Loucy (cell line): ENCODE measurements at regions not wholly inside any gene's neighbourhood (a gene's known extent, or its start where the extent isn't known, plus 50 kb on each side); places are given as distances from the start of the nearest gene placed in this dataset.

ENCODE experiments used
- H2AFZ ChIP-seq: fragments of 200-600 bp; sonication (generic); 2 replicates; pipeline ENCODE4 v1.6.0; 2016; ENCODE audit warnings: antibody characterized with exemption, mild to moderate bottlenecking, low read length, moderate library complexity
- H3F3A ChIP-seq: fragments of 200-600 bp; 2 replicates; pipeline ENCODE4 v1.6.0; 2016; ENCODE audit warnings: antibody characterized with exemption, low read depth, mild to moderate bottlenecking
- H3K27me3 ChIP-seq: fragments of 200-600 bp; sonication (generic); 2 replicates; pipeline ENCODE4 v1.6.1; 2014; ENCODE audit warnings: low read length, mild to moderate bottlenecking; ENCODE audit not compliant: insufficient read depth, poor library complexity, severe bottlenecking
- H3K36me3 ChIP-seq: fragments of 200-600 bp; sonication (generic); 2 replicates; pipeline ENCODE4 v1.6.1; 2016; ENCODE audit warnings: low read length; ENCODE audit not compliant: insufficient read depth
- H3K4me1 ChIP-seq: fragments of 200-600 bp; sonication (generic); 2 replicates; pipeline ENCODE4 v1.5.1; 2014; ENCODE audit warnings: low read length, mild to moderate bottlenecking; ENCODE audit not compliant: insufficient read depth, poor library complexity, severe bottlenecking
- H3K4me2 ChIP-seq: fragments of 200-600 bp; sonication (generic); 2 replicates; pipeline ENCODE4 v1.6.0; 2014; ENCODE audit warnings: antibody characterized with exemption, low read length, low read depth, mild to moderate bottlenecking; ENCODE audit not compliant: poor library complexity, severe bottlenecking
- H3K4me3 ChIP-seq: fragments of 200-600 bp; sonication (generic); 2 replicates; pipeline ENCODE4 v1.5.1; 2014; ENCODE audit warnings: low read length, mild to moderate bottlenecking, mixed read lengths; ENCODE audit not compliant: poor library complexity, severe bottlenecking
- H3K79me2 ChIP-seq: fragments of 200-600 bp; sonication (generic); 2 replicates; pipeline ENCODE4 v1.6.1; 2014; ENCODE audit warnings: low read length; ENCODE audit not compliant: insufficient read depth
- H3K9ac ChIP-seq: fragments of 200-600 bp; sonication (generic); 2 replicates; pipeline ENCODE4 v1.6.0; 2014; ENCODE audit warnings: mild to moderate bottlenecking, low read depth, low read length, moderate library complexity; ENCODE audit not compliant: poor library complexity, severe bottlenecking
- H3K9me2 ChIP-seq: fragments of 200-600 bp; sonication (generic); replicated peaks from 2 replicates; pipeline ENCODE4 v1.6.1; 2016; ENCODE audit warnings: low read depth, low read length, mixed read lengths
- H3K9me3 ChIP-seq: fragments of 200-600 bp; sonication (generic); 2 replicates; pipeline ENCODE4 v1.6.1; 2014; ENCODE audit warnings: mild to moderate bottlenecking, antibody characterized with exemption, low read length, low read depth; ENCODE audit not compliant: insufficient read depth
- H4K20me1 ChIP-seq: fragments of 200-600 bp; sonication (generic); 2 replicates; pipeline ENCODE4 v1.6.0; 2014; ENCODE audit warnings: antibody characterized with exemption, low read length, mild to moderate bottlenecking; ENCODE audit not compliant: insufficient read depth, poor library complexity, severe bottlenecking
- CTCF ChIP-seq: fragments of 200-600 bp; sonication (generic); conservative IDR thresholded peaks from 2 replicates; pipeline ENCODE4 v1.5.1; 2014; ENCODE audit warnings: mild to moderate bottlenecking, antibody characterized with exemption, low read length
- EZH2phosphoT487 ChIP-seq: fragments of 200-600 bp; IDR thresholded peaks from 2 replicates; pipeline ENCODE4 v1.6.1; 2018; ENCODE audit warnings: antibody characterized with exemption, mild to moderate bottlenecking, moderate library complexity, borderline replicate concordance

DNA sequence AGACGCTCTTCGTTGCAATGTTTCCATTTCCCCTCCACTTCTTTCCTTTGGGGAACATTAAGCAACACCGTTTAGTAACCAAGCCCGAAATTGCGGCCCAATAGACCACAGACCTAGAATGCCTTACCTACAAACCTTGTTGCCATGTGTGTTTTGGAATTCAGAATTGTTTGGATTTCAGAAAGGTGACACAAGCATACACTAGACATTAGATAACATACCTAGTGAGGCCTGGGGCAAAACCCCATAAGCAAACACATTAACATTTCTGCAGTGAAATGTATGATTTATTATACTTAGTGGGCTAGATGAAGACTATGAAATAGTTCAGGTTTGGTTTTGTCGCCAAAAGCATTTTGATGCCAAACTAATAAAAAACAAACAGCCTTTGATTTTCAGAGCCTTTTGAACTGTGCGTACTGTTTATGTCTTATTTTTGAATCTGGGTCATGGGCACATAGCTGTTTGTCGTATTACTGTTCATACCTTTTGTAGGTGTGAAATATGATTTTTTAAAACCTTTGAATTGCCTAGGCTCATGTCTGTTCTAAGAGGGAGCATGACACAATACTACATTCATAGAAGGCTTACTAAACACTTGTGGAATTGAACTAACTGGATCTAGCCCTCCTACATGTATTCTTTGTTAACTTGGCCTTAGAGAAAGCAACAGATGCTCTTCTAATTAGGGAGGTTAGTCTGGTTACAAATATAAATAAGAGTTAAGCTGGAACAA, 88.6 kb upstream of the TMEM164 start:
- Histone ChIP-seq H3K9ac (no peak overlapping the region), H3K9me2 (no peaks in the 10 kb centered on the region), H3F3A (no peaks in the 10 kb centered on the region), H3K4me1 (no peaks in the 10 kb centered on the region), H4K20me1 (no peaks in the 10 kb centered on the region), H3K4me2 (no peak overlapping the region), H3K4me3 (no peak overlapping the region), H3K36me3 (no peaks in the 10 kb centered on the region), H3K79me2 (no peaks in the 10 kb centered on the region), H3K9me3 (no peaks in the 10 kb centered on the region), H2AFZ (no peak overlapping the region), H3K27me3 (no peaks in the 10 kb centered on the region)
- TF ChIP-seq CTCF, result no peak
- no peak for TF ChIP-seq EZH2phosphoT487

DNA sequence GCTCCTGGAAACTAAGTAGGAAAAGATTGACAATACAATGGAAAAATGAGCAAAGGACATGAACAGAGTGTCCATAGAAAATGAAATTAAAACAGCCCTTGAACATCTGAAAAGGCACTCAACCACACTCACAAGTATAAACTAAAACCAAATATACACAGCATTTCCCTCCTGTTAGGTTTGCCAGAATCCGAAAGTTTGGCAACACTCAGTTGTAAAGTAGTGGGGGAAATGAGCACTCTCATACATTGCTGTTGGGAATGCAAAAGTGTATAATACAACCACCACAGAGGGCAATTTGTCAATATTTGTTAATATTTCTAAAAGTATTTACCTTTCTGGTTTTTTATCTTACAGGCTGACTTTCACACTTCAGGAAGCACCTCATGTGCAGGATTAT, 84.2 kb upstream of the TMEM164 start:
- Histone ChIP-seq H3K4me3 (no peak overlapping the region), H3K9me3 (no peaks in the 10 kb centered on the region), H3K9me2 (no peaks in the 10 kb centered on the region), H3K4me2 (no peak overlapping the region), H2AFZ (no peak overlapping the region), H3K27me3 (no peaks in the 10 kb centered on the region), H3K79me2 (no peaks in the 10 kb centered on the region), H4K20me1 (no peaks in the 10 kb centered on the region), H3F3A (no peaks in the 10 kb centered on the region), H3K4me1 (no peaks in the 10 kb centered on the region), H3K9ac (no peak overlapping the region), H3K36me3 (no peaks in the 10 kb centered on the region)
- TF ChIP-seq CTCF, result no peak
- no peak for TF ChIP-seq EZH2phosphoT487

- no peak overlapping the region for H2AFZ ChIP-seq
- no peak for TF ChIP-seq CTCF
- no peak for TF ChIP-seq EZH2phosphoT487
- no peak overlapping the region for H3K9ac ChIP-seq
- no peaks in the 10 kb centered on the region for H4K20me1 ChIP-seq
- H3K79me2 ChIP-seq, result no peaks in the 10 kb centered on the region
- no peaks in the 10 kb centered on the region for H3K4me1 ChIP-seq
- no peak overlapping the region for H3K4me3 ChIP-seq
- no peaks in the 10 kb centered on the region for H3K9me3 ChIP-seq
- no peaks in the 10 kb centered on the region for H3K36me3 ChIP-seq
- no peaks in the 10 kb centered on the region for H3F3A ChIP-seq
- H3K27me3 ChIP-seq, result no peaks in the 10 kb centered on the region
- H3K4me2 ChIP-seq, result no peak overlapping the region
- no peaks in the 10 kb centered on the region for H3K9me2 ChIP-seq
These were observed 82.6 kb upstream of the TMEM164 start for GRCh38 chrX:109920325-109920724.
